GM23338 (cell line): ENCODE measurements at regions not wholly inside any gene's neighbourhood (a gene's known extent, or its start where the extent isn't known, plus 50 kb on each side); places are given as distances from the start of the nearest gene placed in this dataset.

ENCODE experiments used
- ATAC-seq: fragments of 200-7000 bp; cut with Tn5 transposase; 3 replicates; pipeline ENCODE4 v1.9.1; 2020
- DNase-seq: peaks from one replicate; pipeline ENCODE4 v3.0.0-alpha.2; 2015; ENCODE audit warnings: low spot score
- H2AFZ ChIP-seq: fragments of 200-600 bp; sonication (generic); 2 replicates; pipeline ENCODE4 v1.8.0; 2016; ENCODE audit warnings: antibody characterized with exemption, mild to moderate bottlenecking, moderate library complexity
- H3F3A ChIP-seq: fragments of 200-600 bp; sonication (generic); replicated peaks from 2 replicates; pipeline ENCODE4 v1.8.0; 2017; ENCODE audit warnings: antibody characterized with exemption, mixed run types, low read depth
- H3K27ac ChIP-seq: fragments of 200-600 bp; sonication (generic); 2 replicates; pipeline ENCODE4 v1.6.1; 2016; ENCODE audit warnings: low read depth
- H3K27me3 ChIP-seq: fragments of 200-600 bp; sonication (generic); 2 replicates; pipeline ENCODE4 v1.8.0; 2016; ENCODE audit warnings: mild to moderate bottlenecking, mixed run types, moderate library complexity; ENCODE audit not compliant: insufficient read depth
- H3K36me3 ChIP-seq: fragments of 200-600 bp; sonication (generic); 2 replicates; pipeline ENCODE4 v1.8.0; 2016; ENCODE audit warnings: mild to moderate bottlenecking; ENCODE audit not compliant: insufficient read depth
- H3K4me1 ChIP-seq: fragments of 200-600 bp; sonication (generic); 2 replicates; pipeline ENCODE4 v1.8.0; 2016; ENCODE audit warnings: mild to moderate bottlenecking, moderate library complexity; ENCODE audit not compliant: insufficient read depth
- H3K4me2 ChIP-seq: fragments of 200-600 bp; sonication (generic); 2 replicates; pipeline ENCODE4 v1.7.1; 2017; ENCODE audit warnings: mixed run types
- H3K4me3 ChIP-seq: fragments of 200-600 bp; sonication (generic); 2 replicates; pipeline ENCODE4 v1.6.1; 2016; ENCODE audit warnings: mixed run types
- H3K79me2 ChIP-seq: fragments of 200-600 bp; sonication (generic); replicated peaks from 2 replicates; pipeline ENCODE4 v1.8.0; 2017; ENCODE audit warnings: mild to moderate bottlenecking; ENCODE audit not compliant: insufficient read depth
- H3K9me2 ChIP-seq: fragments of 200-600 bp; sonication (generic); 2 replicates; pipeline ENCODE4 v1.8.0; 2017; ENCODE audit not compliant: insufficient read depth
- H4K20me1 ChIP-seq: fragments of 200-600 bp; sonication (generic); replicated peaks from 2 replicates; pipeline ENCODE4 v1.8.0; 2017; ENCODE audit warnings: mild to moderate bottlenecking; ENCODE audit not compliant: insufficient read depth
- H3K27ac Mint-ChIP-seq: 2 replicates; pipeline ENCODE4 v1.8.0; 2020; ENCODE audit warnings: inconsistent platforms, mild to moderate bottlenecking, moderate library complexity, mixed read lengths
- H3K27me3 Mint-ChIP-seq: 3 replicates; pipeline ENCODE4 v1.8.0; 2022; ENCODE audit warnings: low read depth, mild to moderate bottlenecking, moderate library complexity, mixed read lengths, inconsistent platforms; ENCODE audit not compliant: insufficient read depth, poor library complexity
- H3K36me3 Mint-ChIP-seq: 3 replicates; pipeline ENCODE4 v1.8.0; 2021; ENCODE audit warnings: low read depth, mild to moderate bottlenecking, inconsistent platforms, moderate library complexity, mixed read lengths
- H3K4me1 Mint-ChIP-seq: 3 replicates; pipeline ENCODE4 v1.8.0; 2020; ENCODE audit warnings: mild to moderate bottlenecking, inconsistent platforms, mixed read lengths
- H3K4me3 Mint-ChIP-seq: 3 replicates; pipeline ENCODE4 v1.8.0; 2021; ENCODE audit warnings: moderate library complexity, mild to moderate bottlenecking, inconsistent platforms, mixed read lengths
- H3K9me3 Mint-ChIP-seq: 3 replicates; pipeline ENCODE4 v1.8.0; 2020; ENCODE audit warnings: moderate library complexity, mild to moderate bottlenecking, inconsistent platforms, mixed read lengths
- CREB1 ChIP-seq: fragments of 250-450 bp; sonication (Bioruptor Pico); IDR thresholded peaks from 2 replicates; pipeline ENCODE4 v1.5.0; 2020; ENCODE audit warnings: low read depth, mild to moderate bottlenecking, moderate library complexity
- ETS1 ChIP-seq: IDR thresholded peaks from 2 replicates; pipeline ENCODE4 v1.6.1; 2016; ENCODE audit warnings: antibody characterized with exemption
- JUNB ChIP-seq: IDR thresholded peaks from one replicate; pipeline ENCODE4 v1.6.1; 2016; ENCODE audit warnings: antibody characterized with exemption; ENCODE audit not compliant: unreplicated experiment
- POLR2AphosphoS5 ChIP-seq: IDR thresholded peaks from 2 replicates; pipeline ENCODE4 v1.6.1; 2016; ENCODE audit warnings: antibody characterized with exemption, low read depth
- STAT1 ChIP-seq: IDR thresholded peaks from one replicate; pipeline ENCODE4 v1.6.1; 2016; ENCODE audit warnings: antibody characterized with exemption; ENCODE audit not compliant: unreplicated experiment
- ZNF114 ChIP-seq: fragments of 250-450 bp; sonication (Bioruptor Pico); IDR thresholded peaks from 2 replicates; pipeline ENCODE4 v1.5.0; 2020; ENCODE audit warnings: mild to moderate bottlenecking, moderate library complexity
- ZNF331 ChIP-seq: fragments of 250-450 bp; sonication (Bioruptor Pico); IDR thresholded peaks from 2 replicates; pipeline ENCODE4 v1.5.0; 2020; ENCODE audit warnings: low read depth, mild to moderate bottlenecking, moderate library complexity
- TF ChIP-seq, protein P1 (sequence below), 2 experiments: fragments of 200-600 bp in 1 of 2; sonication (generic) in 1 of 2; conservative IDR thresholded peaks; 2 replicates each; pipeline versions ENCODE4 v1.5.1 to v1.6.1; 2016 to 2017; ENCODE audit warnings: antibody characterized with exemption in 2 of 2, low read depth in 2 of 2, mild to moderate bottlenecking in 2 of 2, moderate library complexity in 1 of 2
- TF ChIP-seq, protein P2 (sequence below): IDR thresholded peaks from one replicate; pipeline ENCODE4 v1.6.1; 2018; ENCODE audit warnings: antibody characterized with exemption; ENCODE audit not compliant: unreplicated experiment

- Histone ChIP-seq H3K4me1 (no peaks in the 10 kb centered on the region), H2AFZ (no peak overlapping the region), H3K9me2 (peaks cover 5% of the 10 kb centered on the region; the same call in 1 of the 2 replicates), H3K27me3 (no peaks in the 10 kb centered on the region), H3K36me3 (no peaks in the 10 kb centered on the region), H3F3A (no peaks in the 10 kb centered on the region), H4K20me1 (no peaks in the 10 kb centered on the region; the same call in 1 of the 2 replicates), H3K4me2 (no peak overlapping the region), H3K79me2 (no peaks in the 10 kb centered on the region), H3K27ac (no peak overlapping the region), H3K4me3 (no peak overlapping the region)
- no peak overlapping the region for H3K4me3 Mint-ChIP-seq
- TF ChIP-seq, protein P1, sequence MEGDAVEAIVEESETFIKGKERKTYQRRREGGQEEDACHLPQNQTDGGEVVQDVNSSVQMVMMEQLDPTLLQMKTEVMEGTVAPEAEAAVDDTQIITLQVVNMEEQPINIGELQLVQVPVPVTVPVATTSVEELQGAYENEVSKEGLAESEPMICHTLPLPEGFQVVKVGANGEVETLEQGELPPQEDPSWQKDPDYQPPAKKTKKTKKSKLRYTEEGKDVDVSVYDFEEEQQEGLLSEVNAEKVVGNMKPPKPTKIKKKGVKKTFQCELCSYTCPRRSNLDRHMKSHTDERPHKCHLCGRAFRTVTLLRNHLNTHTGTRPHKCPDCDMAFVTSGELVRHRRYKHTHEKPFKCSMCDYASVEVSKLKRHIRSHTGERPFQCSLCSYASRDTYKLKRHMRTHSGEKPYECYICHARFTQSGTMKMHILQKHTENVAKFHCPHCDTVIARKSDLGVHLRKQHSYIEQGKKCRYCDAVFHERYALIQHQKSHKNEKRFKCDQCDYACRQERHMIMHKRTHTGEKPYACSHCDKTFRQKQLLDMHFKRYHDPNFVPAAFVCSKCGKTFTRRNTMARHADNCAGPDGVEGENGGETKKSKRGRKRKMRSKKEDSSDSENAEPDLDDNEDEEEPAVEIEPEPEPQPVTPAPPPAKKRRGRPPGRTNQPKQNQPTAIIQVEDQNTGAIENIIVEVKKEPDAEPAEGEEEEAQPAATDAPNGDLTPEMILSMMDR (conservative IDR thresholded peaks at IDR 0.05; ENCODE audit: low read depth in 2 of 2) = no peak
- TF ChIP-seq STAT1 (no peak), ZNF331 (no peak), JUNB (no peak), CREB1 (CRISPR knock-in tag) (no peak), POLR2AphosphoS5 (no peak)
- H3K9me3 Mint-ChIP-seq = no peaks in the 10 kb centered on the region; the same call in 2 of the 3 replicates
- no peaks in the 10 kb centered on the region for H3K36me3 Mint-ChIP-seq
- no peak overlapping the region for H3K27ac Mint-ChIP-seq
- H3K27me3 Mint-ChIP-seq = peaks cover 2% of the 10 kb centered on the region
- H3K4me1 Mint-ChIP-seq = peaks cover 7% of the 10 kb centered on the region
- DNase-seq (no peak), ATAC-seq (no peak)
Measured at GRCh38 chr7:91330866-91331265, 66.6 kb downstream of the FZD1 start.

DNA sequence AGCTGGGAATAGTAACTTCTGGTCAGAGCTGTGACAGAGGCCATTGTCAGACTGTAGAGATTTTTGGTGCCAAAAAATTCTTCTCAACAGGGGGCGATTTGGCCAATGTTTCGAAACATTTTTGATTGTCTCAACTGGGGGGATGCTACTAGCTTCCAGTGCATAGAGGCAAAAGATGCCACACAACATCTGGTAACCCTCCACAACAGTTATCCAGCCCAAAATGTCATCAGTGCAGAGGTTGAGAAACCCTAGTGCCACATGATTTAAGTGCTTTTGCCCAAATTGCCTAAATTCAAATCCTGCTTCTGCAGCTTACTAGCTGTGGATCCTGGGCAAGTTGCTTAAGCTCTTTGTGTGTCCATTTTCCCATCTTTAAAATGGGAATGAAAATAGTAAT lies 71.9 kb downstream of the FZD1 start:
- Histone ChIP-seq H3K27ac (no peak overlapping the region), H3K4me1 (no peaks in the 10 kb centered on the region), H3F3A (no peaks in the 10 kb centered on the region), H4K20me1 (no peaks in the 10 kb centered on the region), H3K9me2 (peaks cover 8% of the 10 kb centered on the region; the same call in 1 of the 2 replicates), H3K4me3 (no peak overlapping the region), H2AFZ (no peak overlapping the region), H3K4me2 (no peak overlapping the region), H3K27me3 (no peaks in the 10 kb centered on the region), H3K79me2 (no peaks in the 10 kb centered on the region), H3K36me3 (no peaks in the 10 kb centered on the region)
- H3K4me3 Mint-ChIP-seq = no peak overlapping the region
- H3K27me3 Mint-ChIP-seq = no peaks in the 10 kb centered on the region
- no peak overlapping the region for H3K27ac Mint-ChIP-seq
- TF ChIP-seq POLR2AphosphoS5 (no peak), ETS1 (no peak), ZNF331 (no peak), CREB1 (CRISPR knock-in tag) (no peak), STAT1 (no peak), ZNF114 (CRISPR knock-in tag) (no peak), JUNB (no peak)
- TF ChIP-seq, protein P2, sequence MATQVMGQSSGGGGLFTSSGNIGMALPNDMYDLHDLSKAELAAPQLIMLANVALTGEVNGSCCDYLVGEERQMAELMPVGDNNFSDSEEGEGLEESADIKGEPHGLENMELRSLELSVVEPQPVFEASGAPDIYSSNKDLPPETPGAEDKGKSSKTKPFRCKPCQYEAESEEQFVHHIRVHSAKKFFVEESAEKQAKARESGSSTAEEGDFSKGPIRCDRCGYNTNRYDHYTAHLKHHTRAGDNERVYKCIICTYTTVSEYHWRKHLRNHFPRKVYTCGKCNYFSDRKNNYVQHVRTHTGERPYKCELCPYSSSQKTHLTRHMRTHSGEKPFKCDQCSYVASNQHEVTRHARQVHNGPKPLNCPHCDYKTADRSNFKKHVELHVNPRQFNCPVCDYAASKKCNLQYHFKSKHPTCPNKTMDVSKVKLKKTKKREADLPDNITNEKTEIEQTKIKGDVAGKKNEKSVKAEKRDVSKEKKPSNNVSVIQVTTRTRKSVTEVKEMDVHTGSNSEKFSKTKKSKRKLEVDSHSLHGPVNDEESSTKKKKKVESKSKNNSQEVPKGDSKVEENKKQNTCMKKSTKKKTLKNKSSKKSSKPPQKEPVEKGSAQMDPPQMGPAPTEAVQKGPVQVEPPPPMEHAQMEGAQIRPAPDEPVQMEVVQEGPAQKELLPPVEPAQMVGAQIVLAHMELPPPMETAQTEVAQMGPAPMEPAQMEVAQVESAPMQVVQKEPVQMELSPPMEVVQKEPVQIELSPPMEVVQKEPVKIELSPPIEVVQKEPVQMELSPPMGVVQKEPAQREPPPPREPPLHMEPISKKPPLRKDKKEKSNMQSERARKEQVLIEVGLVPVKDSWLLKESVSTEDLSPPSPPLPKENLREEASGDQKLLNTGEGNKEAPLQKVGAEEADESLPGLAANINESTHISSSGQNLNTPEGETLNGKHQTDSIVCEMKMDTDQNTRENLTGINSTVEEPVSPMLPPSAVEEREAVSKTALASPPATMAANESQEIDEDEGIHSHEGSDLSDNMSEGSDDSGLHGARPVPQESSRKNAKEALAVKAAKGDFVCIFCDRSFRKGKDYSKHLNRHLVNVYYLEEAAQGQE = no peak
- no peaks in the 10 kb centered on the region for H3K36me3 Mint-ChIP-seq
- DNase-seq (no peak), ATAC-seq (no peak)
- H3K4me1 Mint-ChIP-seq = no peaks in the 10 kb centered on the region
- no peaks in the 10 kb centered on the region; the same call in 2 of the 3 replicates for H3K9me3 Mint-ChIP-seq
